Epithelial cell of proximal tubule (primary cell): ENCODE measurements at regions not wholly inside any gene's neighbourhood (a gene's known extent, or its start where the extent isn't known, plus 50 kb on each side); places are given as distances from the start of the nearest gene placed in this dataset.
"Not testable (repeated sequence)": the region's sequence is repeated elsewhere in the genome, so short reads cannot be mapped to it uniquely, and the experiment has no call there.

Experiments
- DNase-seq: peaks from one replicate; pipeline ENCODE4 v3.0.0-alpha.2; 2011; ENCODE audit warnings: low read depth
- H3K4me3 ChIP-seq: 2 replicates; pipeline ENCODE4 v1.5.1; 2011; ENCODE audit warnings: low read depth, mild to moderate bottlenecking, low read length
- CTCF ChIP-seq: conservative IDR thresholded peaks from 2 replicates; pipeline ENCODE4 v1.5.1; 2012; ENCODE audit warnings: low read depth, mild to moderate bottlenecking, low read length

- no peak overlapping the region for H3K4me3 ChIP-seq
- TF ChIP-seq CTCF, result no peak
- no peak for DNase-seq
These were observed 488.5 kb upstream of the SOX9 start for GRCh38 chr17:71632328-71632727.

- no peak overlapping the region for H3K4me3 ChIP-seq
- peak; percentile 72 for DNase-seq
- no peak for TF ChIP-seq CTCF
These were observed 487.4 kb upstream of the SOX9 start for GRCh38 chr17:71633391-71633849.

- TF ChIP-seq CTCF, result no peak
- no peak for DNase-seq
- no peak overlapping the region for H3K4me3 ChIP-seq
These were observed 486.4 kb upstream of the SOX9 start for GRCh38 chr17:71634376-71634775.

- no peak for TF ChIP-seq CTCF
- no peak overlapping the region for H3K4me3 ChIP-seq
- no peak for DNase-seq
These were observed 485.6 kb upstream of the SOX9 start for GRCh38 chr17:71635187-71635586.

GRCh38 chr17:71636644-71637043, 484.2 kb upstream of the SOX9 start:
- DNase-seq, result no peak
- H3K4me3 ChIP-seq, result no peak overlapping the region
- TF ChIP-seq CTCF, result no peak

- no peak for TF ChIP-seq CTCF
- no peak for DNase-seq
- no peak overlapping the region for H3K4me3 ChIP-seq
These were observed 482.2 kb upstream of the SOX9 start for GRCh38 chr17:71638668-71639067.

- no peak for TF ChIP-seq CTCF
- H3K4me3 ChIP-seq, result no peak overlapping the region
- DNase-seq, result no peak
These were observed 481.0 kb upstream of the SOX9 start for GRCh38 chr17:71639865-71640264.

- H3K4me3 ChIP-seq, DNase-seq: not testable (repeated sequence)
These were observed 473.9 kb upstream of the SOX9 start for GRCh38 chr17:71646890-71647289.

GRCh38 chr17:71648342-71648741, 472.5 kb upstream of the SOX9 start:
- H3K4me3 ChIP-seq, DNase-seq: not testable (repeated sequence)
